ENCODE measurements at regions not wholly inside any gene's neighbourhood (a gene's known extent, or its start where the extent isn't known, plus 50 kb on each side); places are given as distances from the start of the nearest gene placed in this dataset.
A peak's percentile ranks its signal among the peaks of the same experiment; 100 is the strongest.

DNA sequence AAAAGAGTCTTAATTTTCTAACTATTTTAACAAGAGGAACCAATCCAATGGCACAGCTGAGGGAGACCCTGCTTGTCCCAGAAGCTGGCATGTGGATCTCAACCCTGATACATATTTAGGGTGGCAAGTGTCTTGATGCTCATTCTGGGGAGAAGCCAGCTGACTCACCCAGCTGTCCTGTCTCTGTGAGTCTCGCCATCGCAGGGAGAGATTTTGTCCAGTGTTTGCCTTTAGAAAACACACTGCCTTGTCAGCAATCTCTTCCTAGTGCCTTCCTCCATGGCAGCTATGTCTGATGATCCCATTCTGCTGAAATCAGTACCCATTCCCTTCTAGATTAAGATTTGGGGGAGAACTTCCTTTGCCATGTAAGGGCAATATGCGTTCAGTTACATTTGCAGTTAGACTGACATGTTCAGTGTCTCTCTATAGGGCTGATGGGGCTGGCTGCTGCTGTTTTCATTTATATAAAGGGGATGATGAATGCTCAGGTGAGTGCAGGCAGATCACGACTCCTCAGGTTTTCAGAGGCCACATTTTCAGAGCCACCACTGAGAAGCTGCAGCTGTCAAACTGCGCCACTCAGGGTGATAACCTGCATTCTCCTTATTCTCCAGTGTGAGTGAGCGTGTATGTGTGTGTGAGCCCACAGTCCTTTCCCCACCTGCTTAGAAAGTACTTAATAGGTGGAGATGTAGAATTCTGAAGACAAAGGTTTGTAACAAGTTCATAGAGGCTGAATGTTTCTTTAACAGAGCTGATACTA lies 217.0 kb downstream of the GAS1 start:
- DNase-seq (ENCODE audit: low read depth): no peak

DNA sequence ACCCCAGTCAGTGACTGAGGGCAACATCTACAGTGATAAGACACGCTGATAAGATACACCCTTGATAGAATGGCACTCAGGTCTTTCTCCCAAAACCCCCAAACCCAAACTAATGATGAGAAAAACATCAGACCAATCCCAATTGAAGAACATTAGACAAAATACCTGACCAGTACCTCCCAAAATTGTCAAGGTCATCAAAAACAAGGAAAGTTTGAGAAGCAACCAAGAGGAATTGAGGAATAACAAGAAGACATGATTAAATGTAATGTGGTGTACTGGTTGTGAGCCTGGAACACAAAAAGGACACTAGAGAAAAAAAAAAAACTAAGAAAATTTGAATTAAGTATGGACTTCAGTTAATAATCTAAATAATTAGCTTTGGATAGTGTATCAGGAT lies 222.8 kb downstream of the GAS1 start:
- no peak for DNase-seq (ENCODE audit: low read depth)

DNA sequence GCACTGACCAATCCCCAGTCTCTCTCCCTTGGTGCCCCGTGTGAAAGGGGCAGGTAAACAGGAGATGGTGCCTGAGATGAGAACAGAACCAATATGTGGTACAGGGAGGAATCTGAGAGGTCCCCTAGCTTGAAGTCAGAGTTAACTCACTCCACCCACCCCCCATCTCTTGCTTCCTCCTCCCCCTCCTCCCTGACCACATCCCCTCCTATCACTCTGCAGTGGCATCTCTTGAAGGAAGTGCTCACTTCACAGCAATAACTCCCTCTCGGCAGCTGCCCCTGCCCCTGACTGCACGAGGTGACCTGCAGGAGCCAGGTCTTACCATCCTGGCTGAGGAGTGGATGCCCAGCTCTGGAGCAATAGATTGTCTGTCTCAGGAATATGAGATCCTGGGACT lies 224.0 kb downstream of the GAS1 start:
- DNase-seq (ENCODE audit: low read depth): no peak

DNA sequence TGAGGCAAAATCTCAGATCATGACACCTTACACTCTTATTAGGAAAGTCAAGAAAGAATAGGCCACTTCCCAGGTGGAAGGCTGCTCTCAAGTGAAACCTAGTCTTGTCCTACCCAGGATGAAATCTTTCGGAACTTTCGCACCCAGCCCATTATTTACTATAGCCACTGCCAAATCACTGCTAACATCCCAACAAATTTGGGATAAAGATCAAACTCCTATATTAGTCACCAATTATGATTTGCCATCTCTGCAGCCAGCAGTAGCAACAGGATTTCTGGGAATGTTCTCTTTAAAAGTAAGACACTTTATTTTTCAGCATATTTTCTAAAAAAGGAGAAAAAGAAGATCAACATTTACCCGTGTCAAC lies 224.6 kb downstream of the GAS1 start:
- no peak for DNase-seq (ENCODE audit: low read depth)

DNA sequence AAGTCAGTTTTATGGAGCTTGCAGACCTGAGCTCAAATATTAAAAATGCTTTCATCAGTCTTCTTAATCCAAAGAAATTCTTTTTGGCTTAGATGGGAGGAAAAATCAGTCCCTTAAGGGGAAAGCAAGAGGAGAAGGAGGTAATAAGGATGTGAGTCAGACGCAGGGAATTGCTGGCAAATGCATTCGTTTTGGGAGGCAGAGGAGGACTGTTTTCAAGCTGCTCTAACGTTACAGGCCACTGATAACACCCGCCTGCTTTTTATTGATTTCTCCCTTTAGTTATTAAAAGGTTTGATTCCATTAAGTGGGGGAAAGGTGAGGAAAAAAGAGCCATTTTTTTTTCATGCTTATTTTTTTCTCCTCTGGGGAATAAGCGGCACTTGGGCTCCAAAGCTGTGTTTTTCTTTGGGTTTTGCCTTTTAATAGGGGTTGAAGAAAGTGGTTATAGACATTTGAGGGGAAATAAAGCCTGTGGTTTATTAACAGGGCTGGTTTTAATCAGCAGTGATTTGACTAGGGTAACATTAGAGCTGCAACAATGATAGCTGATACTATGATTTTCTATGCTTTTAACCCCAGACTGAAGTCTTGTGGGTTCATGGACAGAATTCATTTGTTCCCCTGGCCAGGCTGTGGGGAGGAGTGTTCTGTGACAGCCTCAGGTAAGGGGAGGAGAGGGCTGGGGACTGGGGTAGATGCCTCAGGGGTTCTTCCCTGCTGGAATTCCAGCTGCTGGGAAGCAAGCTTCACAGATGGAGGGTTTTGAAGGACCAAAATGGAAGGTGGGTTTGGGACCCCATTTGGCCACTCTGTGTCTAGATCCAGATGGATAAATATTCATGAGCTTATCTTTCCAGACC lies 225.2 kb downstream of the GAS1 start:
- peak; percentile 95 for DNase-seq (ENCODE audit: low read depth)

DNA sequence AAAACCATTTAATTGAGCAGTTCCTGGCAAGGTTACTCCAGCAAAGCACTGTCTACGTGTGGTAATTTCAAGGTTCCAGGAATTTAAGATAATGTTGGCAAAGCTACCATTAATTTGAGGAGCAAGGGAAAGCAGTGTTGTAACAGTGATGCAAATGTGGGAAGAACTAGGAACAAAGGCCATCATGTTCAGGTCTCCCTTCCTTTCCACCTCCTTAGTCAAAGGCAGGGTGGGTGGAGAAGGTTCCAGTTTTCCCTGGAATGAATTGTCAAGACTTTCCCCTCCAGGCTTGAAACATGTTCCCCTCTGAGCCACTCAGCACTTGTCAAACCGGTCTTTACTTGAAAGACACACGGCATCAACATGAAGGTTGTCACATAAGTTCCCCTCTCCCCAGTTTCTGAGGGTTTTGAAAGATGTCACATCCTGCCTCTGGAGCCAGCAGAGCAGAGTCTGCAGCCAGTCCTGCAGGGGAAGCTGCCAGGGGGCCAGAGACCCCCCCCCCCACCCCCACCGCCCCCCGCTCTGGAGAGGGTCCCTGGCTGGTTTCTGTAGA lies 226.0 kb downstream of the GAS1 start:
- no peak for DNase-seq (ENCODE audit: low read depth)

DNA sequence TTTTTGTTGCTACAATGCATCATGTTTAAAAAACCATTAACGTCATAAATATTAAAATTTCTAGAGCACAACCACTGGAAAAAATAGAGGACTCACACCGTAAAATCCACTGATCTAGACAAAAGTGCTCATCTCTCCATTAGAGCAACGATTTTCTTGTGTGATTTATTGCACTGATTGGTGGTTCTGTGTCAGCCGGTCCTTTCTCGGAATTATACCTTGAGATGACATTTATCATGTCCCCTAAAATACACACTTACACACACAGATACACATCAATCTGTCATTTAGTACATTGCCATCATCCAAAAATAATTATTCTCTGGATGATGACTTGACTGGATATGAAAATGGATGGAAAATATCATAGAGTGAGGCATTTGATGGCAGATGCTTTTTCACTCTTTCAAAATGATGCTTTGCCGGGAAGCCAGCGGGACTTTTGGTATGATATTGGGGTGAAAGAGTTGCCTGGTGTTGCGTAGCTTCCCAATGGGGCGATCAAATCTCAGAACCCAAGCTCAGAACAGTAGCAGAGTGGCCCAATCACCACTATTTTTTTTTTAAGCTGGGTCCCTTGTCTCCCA lies 226.6 kb downstream of the GAS1 start:
- no peak for DNase-seq (ENCODE audit: low read depth)

DNA sequence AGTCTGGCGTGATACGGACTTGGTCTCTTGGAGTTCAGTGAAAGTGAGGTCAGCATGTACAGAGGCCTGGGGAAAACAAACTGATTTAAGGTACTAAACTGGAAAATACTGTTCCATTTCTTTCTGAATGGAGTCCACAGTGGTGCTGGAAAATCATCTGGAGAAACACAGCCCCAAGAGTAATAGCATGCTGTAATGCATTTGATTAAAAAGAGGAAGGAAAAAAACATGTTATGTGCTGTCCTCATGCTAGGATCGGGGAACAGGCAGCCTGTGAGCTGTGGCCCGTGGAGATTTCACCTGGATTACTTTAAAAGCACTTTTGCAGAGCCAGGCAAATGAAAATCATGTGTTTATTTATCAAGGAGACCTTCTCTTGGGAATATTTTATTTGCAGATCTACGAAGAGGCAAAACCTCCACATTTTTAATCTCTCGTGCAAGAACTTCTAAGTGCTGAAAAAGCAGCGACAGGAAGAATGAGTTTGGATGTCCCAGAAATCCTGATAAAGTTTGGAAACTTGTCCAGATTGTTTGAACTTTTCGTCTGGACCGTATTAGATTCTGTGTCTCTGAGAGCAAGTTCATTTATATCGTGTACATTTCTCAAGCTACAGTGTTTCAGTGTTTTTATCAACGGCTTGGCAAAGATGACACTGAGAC lies 228.8 kb downstream of the GAS1 start:
- DNase-seq (ENCODE audit: low read depth): no peak

DNA sequence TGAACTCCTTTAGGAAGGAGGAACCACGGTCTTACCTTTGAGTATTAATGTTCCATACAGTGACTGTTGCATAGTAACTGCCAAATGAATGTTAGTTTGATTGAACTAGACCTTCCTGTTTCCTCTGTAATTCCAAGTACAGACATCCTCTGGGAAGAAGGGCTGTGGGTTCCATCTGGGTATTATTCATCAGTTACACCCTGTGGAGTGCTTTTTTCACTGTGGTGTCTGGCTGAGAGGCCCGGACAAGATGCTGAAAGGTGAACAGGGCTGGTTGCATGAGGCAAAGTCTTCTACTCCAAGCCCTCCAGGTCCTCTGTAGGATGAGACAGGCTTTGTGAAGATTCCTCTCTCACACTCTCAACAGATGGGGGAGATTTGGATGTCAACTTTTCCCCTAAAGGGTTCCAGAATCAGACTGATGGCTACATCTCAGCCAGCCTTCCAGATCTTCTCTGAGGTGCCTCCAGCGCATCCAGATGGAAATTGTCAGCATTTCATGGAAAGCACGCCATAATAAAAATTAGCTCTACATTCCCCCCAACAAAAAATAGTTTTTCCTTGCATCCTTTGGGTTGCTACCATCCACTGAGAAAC lies 230.9 kb downstream of the GAS1 start:
- no peak for DNase-seq (ENCODE audit: low read depth)

DNA sequence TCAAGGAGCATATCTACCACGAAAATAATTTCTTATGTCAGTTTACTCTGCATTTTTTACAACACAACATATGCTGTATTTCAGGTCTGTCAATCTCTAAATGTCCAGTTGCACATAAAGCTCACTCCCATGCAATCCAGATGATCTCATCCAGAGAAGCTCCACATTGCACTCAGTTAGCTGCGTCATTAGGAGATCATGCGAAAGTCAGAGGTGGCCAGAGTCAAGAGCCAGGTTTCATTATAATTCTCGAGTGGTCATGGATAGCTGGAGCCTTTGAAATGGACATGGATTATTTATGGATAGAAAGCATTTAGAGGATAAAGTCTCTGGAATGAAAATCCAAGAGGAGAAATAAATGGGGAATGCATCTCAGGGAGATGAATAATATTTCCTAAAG lies 232.3 kb downstream of the GAS1 start:
- peak; percentile 71 for DNase-seq (ENCODE audit: low read depth)

DNA sequence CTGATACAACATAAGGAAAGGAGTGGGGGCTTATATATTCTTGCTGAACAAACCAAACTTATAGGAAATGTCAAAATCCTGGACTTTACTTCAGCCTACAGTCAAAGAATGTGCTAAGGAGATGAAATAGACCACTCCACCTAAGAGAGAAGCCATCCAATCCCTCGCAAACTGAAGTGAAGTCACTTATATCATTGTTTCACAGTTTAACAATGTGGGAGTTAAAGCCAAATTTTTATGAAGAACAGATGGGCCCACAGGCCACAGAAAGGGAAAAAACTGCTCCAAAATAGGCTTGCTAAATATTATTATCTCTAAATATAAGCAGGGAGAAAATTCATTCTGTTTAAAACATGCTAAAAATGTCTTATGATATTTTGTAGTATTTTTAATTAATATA lies 233.3 kb downstream of the GAS1 start:
- no peak for DNase-seq (ENCODE audit: low read depth)

DNA sequence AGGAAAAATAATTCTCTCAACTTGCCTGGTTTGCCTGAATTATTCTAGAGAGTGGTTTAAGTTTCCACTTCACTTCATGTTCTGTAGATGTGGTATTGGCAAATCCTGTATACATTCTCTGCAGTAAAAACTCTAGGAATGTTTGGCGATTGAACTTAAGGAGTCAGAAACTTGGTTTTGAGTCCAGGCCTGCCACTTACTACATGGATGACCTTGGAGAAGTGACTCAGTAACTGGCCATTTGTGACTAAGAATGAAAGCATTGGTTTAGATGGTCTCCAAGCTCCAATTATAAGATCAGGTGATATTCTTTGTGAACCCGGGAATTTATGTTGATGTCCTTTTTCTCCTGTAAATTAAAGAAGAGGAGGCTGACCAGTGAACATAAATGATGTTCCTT lies 233.8 kb downstream of the GAS1 start:
- no peak for DNase-seq (ENCODE audit: low read depth)

DNA sequence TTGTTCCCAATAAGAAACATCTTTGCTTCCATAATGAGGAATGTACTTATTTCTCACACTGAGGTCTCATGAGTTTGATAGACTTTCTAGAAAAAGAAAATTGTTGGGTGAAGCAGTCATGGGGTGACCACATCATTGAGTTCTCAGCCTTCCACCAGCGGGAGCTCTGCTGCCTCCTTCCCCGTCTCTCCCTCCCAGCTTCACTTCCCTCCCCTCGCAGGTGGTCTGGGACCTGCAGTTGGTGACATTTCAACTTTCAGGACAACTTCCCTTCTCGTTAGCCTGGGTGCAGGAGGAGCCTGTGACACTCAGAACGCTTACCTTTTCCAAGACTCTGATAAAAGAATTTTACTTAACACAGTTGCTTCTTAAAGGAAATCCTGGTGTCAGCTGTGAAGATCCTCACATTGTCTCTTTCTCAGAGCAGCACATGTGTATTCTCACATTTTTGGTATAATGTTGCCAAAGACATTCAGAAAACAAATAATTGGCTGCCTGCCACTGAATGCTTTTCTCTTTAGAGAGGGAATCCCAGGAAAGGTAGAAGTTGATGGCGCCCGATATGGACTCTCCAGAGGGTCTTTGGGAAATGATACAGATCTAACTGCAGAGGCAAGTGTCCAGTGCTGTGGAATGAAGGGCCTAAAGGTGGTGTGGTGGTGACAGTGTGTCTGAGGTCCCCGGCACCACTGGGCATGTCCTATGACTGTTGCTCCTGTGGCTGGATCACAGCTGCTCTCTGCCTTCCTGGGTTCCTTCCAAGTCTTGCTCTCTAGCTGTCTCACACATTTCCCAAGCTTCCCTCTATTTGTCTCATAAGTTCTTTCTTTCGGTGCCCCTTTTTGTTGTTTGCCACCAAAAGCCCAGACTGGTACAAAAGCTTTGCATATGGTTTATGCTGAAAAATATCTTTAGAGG lies 238.1 kb downstream of the GAS1 start:
- no peak for DNase-seq (ENCODE audit: low read depth)

DNA sequence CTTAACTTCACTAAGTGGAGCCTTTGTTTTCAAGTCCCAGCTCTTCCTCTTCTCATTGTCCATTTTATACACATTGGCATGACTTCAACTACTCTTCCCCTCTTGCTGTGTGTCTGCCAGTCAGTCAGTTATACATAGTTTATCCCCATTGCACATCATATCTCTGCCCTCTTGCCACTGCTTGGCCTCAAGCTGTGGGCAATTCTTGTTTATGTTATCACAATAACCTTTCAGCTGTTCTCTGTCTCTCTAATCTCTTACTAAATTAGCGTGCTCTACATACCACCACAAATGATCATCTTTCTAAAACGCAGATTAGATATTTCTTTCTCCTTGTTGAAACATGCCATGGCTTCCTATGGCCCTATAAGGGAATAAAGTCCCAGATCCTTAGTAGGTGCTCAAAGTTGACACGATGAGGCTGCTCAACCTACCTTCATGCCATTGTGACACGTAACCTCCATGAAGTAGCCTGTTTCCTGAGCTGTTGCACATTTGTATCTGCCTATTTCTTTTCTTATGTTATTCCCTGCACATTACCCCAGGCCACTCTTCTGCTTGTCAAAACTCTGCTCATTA lies 239.3 kb downstream of the GAS1 start:
- no peak for DNase-seq (ENCODE audit: low read depth)

DNA sequence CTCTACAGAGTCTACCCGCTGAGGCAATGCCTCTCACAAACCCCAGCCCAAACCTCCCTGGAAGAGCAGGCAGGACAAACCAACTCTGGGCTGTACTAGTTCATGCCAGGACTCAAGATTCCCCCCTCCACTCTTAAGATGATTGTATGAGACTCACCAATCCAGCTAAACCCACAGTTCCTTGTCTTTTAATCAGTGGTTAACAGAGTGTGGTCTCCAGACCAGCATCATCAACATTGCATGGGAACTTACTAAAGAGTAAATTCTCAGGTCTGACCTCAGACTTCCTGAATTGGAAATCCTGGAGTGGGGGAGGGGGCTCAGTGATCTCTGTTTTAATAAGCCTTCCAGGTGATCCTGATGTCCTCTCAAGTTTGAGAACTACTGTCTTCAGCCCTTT lies 240.9 kb downstream of the GAS1 start:
- no peak for DNase-seq (ENCODE audit: low read depth)

DNA sequence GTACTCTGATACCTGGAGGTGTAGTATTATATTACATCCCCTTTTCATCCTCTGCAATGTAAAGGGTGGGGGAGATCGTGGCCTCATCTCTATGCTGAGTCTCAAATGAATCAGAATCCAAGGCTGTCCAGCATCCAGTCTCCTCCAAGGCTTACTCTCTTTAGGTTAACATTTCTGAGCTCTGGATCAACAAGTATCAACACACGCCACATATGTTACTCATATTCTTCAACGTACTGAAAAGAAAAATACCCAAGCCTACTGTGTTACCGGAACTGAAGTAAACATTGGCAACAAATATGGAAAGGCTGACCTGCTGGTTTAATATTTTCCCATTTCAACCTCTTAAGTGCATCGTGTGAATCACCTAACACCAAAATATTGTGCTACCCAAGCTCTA lies 241.8 kb downstream of the GAS1 start:
- peak; percentile 18 for DNase-seq (ENCODE audit: low read depth)

DNA sequence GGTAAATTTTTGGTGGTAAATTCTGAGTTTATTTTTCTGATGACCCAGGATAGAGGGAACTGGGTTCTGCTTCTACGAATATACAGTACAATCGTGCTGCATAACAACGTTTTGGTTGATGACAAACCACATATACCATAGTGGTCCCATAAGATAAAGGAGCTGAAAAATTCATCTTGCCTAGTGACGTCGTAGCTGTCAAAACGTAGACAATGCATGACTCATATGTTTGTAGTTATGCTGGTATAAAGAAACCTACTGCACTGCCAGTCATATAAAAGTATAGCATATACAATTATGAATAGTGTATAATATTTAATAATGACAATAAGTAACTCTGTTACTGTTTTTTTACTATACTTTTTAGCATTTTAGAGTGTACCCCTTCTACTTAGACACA lies 244.0 kb downstream of the GAS1 start:
- no peak for DNase-seq (ENCODE audit: low read depth)

DNA sequence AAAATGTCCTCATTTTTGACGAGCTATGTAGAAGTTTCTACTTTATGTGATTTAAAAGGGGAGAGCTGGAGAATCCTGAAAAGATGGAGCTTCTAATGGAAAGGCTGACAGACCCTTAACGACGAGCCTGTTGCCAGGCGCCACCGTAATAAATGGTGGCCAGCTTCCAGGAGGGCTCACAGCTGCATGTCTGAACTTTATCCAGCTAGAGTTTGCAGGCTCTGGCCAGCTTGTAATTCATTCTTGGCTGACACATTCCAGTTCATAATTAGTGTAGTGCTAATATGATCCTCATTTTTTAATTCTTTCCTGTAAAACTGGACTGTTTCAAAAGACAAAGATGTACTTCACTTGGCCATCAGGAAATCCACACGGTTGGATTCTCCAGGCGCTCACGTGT lies 246.7 kb downstream of the GAS1 start:
- peak; percentile 22 for DNase-seq (ENCODE audit: low read depth)

DNA sequence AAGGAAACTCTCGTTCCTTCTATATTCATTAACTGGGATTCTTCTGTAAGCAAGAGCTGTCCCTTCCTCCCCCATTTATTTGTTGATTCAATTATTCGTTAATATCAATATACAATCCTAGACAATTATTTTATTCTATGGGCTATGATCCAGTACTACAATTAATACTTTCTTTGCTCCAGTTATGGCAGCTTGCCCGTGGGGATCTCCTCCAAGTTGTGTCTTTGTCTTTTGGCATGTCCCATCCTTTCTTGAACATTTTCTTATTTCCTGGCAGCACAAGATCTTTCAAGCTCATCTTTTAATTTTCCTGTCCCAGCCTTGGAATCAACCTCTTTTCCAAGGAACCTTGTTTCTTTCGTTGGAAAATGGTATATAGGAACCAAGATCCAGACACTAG lies 249.3 kb downstream of the GAS1 start:
- DNase-seq (ENCODE audit: low read depth): no peak

DNA sequence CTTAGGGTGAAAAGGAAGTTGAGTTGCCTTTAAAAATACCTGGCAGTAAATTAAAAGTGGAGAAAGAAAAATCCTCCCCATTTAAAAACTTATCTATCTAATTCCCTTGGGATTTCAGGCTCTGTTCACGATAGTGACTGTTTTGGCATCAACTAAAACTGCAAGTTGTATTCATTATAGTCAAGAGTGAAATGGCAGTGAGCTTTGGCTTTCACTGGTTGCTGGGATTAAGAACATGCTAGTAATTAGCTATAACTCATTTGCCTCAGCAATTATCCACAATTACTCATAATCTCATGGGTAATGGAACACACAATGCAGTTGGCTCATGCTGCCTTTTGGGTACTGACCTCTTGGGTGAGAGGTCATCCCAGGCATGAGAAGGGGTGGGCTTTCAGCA lies 250.1 kb downstream of the GAS1 start:
- DNase-seq (ENCODE audit: low read depth): no peak

Measured in stromal cell of bone marrow (primary cell).